Hematopoietic multipotent progenitor cell treated with erythropoietin and hydrocortisone succinate and interleukin-3 and kit ligand, for 15 days (in vitro differentiated cells): ENCODE measurements at regions not wholly inside any gene's neighbourhood (a gene's known extent, or its start where the extent isn't known, plus 50 kb on each side); places are given as distances from the start of the nearest gene placed in this dataset.

ENCODE experiments used
- DNase-seq: peaks from one replicate; pipeline ENCODE4 v3.0.0-alpha.2; 2015; ENCODE audit warnings: low spot score

DNA sequence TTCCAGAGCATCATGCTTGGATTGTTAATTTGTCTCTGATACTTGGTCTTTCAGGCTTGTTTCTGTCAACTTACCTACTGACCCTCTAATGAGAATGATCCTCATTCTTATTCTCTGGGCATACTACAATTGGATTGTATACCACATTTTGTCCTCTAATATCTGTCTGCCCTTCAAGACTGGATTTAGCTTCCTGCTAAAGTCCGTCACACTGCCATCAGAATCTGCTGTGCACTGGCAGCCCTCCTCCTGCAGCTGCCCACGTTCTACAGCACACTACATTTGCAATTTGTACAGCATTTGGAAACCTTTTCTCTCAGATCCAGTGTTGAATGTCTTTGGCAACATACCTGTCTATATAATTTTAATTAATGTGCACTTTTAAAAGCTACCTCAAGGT, 183.1 kb downstream of the ZNF330 start:
- DNase-seq: no peak

GRCh38 chr4:141406237-141406636, 185.5 kb downstream of the ZNF330 start:
- DNase-seq: no peak

DNA sequence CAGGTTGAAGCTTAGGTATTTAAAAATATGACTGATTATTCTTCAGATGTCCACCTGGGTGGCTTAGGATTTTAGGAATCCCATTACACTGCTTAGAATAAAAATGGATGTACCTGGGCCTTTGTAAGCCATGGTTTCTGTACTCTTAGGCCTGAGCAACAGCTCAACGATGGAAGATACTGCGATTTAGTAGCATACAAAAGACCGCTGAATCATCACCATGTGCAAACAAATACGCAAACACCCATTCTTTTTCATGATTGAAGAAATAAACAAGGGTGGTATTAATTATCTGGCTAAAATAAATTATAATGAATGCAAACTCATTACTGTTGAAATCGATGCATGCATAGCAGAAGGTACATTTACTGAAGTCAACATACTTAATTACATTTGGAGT, 188.9 kb downstream of the ZNF330 start:
- DNase-seq: no peak

DNA sequence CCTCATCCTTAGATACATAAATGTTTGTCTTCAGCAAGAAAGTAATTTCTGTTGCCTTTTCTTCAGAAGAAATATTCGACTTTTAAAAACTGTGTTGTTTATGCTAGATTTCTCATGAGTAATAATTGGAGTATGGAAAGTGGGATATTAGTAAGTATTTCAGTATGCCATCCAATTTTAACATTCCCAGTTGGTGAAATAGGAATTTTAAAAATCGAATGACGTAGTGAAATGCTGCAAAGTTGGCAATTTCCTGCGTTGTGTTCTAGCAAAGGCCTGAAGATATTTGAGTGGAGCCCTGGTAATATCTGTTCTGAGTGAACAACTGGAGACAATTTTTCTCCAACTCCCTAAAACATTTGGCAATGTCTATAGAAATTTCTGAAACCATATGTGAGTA, 190.1 kb downstream of the ZNF330 start:
- no peak for DNase-seq

DNA sequence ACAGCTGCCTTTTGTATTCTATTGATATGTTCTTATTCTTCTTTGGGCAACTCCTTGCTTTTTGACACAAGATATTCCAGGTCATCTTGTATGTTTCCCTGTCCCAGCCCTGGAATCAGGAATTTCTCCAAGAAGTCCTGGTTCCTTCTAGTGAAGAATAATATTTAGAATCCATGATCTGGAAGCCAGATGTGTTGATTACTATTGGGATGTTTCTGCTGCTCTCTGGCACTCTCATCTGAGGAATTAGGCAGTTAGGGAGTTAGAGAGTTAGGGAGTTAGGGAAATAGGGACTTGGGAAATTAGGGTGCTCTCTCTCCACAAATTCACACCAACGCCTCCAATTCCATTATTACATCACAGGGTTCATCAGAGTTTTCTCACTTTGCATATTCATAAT, 191.2 kb downstream of the ZNF330 start:
- DNase-seq: no peak

DNA sequence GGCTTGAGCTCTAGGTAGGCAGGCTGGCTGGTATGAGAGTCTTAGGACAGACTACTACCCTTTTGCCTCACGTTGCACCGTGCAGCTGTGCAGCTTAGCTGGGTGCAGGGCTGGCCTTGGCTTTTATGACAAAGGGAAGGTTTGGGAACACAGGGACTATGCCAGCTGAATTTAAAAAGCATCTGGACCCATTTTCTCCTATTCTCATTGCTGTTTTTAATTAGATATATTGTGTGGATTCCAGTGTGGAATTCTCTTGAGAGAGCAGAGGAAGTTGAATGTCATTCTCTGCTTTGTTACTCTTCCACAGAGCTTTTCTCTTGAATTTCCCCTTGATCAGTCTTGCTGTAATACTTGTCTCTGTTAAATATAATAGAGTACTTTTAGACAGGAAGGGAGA, 192.7 kb downstream of the ZNF330 start:
- no peak for DNase-seq

DNA sequence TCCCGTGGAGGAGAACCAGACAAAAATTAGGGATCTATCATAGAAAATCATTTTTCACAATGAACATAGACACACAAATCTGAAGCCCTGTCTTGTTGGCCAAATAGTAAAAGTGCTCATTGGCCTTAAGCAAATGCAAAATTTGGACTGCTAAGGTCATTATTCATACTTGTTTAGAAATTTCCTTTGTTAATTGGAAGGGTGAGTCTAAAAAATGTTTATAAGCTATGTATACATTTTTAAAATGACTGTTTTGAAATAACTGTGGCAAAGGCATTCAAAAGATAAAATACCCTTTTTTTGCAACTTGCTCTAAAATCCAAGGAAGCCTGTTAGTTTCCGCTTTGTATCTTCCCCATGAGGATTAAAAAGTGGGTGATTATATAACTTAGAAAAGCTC, 195.0 kb downstream of the ZNF330 start:
- no peak for DNase-seq

DNA sequence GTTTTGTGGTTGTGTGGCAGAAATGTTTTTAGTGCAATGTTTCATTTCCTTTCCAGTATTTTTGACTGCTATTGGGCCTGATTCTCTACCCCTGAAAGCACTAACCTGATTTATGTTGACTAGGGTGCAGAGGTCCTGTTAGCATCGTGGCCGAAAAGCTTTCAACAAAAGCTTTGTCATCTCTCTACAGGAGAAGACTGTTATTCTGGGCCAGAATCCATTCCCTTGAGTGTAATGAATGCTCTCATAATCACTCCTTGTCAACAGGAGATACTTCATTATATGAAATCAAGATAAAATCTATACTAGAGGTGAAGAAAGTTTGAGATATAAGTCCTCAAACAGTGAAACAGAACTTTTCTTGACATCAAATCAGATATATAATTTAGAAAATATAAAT, 195.5 kb downstream of the ZNF330 start:
- no peak for DNase-seq

DNA sequence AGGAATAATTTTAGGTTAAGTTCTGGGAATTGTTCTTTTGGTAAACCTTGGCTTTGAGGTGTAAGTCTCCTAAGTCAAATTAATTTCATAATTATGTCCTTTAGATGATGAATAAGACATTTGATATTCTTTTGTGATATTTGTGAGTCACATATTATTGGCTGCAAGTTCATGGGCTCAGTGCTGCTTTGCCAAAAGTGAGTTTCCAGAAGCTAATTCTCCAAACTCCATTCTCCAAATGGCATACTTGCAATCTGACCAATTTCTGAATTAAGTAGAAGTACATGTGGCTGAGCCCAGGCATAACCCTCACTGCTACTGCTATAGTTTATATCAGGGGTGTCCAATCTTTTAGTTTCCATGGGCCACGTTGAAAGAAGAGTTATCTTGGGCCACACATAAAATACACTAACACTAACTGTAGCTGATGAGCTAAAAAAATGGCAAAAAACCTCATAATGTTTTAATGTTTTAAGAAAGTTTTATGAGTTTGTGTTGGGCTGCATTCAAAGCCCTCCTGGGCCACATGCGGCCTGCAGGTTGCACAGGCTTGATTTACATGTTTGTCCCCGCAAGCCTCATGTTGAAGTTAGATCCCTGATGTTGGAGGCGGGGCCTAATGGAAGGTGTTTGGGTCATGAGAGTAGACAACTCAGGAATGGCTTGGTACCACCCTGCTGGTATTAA, 196.1 kb downstream of the ZNF330 start:
- DNase-seq: no peak

DNA sequence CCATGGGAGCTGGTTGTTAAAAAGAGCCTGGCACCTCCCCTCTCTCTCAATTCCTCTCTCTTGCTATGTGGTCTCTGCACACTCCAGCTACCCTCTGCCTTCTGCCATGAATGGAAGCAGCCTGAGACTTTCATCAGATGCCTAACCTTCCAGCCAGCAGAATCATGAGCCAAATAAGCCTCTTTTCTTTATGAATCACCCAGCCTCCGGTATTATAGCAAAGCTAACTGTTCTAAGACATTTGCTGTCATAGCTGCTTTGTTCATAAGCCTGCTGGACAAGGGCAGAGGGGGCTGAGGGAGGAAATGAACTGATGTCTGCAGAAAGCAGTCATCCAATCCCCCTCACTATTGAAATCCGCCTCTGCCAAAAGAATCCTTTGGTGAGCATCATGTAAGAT, 196.7 kb downstream of the ZNF330 start:
- DNase-seq: no peak

- DNase-seq: no peak
Observed at GRCh38 chr4:141425124-141425523, 204.4 kb downstream of the ZNF330 start.

DNA sequence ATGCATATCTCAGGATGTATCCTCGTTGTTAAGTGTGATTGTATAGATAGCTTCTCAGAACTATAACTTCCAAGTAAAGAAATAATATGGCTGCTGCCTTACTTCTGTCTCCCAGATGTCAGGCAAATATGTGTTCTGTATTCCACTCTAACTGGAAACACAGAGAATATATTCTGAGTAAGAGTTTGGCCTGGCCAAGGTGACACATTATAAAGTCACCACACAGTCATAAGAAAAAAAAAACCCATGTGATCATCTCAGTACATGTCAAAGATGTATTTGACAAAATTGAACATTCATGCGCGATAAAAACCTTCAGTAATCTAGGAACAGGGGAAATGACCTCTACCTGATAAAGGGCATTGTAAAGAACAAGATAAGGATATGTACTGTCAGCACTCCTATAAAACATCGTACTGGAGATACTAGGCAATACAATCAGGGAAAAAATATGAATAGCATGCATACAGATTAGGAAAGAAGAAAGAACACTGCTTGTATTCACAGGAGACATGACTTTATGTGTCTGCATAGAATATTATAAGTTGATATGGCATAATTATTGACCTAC, 207.1 kb downstream of the ZNF330 start:
- no peak for DNase-seq

DNA sequence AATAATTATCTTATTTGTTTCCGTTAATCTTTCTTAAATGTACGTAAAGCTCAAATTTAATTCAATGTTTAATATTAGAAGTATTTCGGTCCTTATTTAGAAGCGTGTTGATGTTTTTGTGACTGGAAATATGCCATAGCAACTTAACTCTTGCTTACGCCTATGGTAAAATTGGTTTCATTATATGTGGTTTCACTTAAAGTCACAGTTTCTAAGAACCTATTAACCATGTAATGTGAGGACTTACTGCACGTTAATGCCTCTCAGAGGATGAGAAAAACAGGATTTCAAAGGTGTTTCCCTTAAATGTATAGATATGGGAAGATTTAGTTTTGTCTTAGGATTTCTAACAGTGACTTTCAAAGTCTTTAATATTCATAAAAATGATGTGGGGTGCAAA, 206.4 kb upstream of the IL15 start:
- DNase-seq: no peak

DNA sequence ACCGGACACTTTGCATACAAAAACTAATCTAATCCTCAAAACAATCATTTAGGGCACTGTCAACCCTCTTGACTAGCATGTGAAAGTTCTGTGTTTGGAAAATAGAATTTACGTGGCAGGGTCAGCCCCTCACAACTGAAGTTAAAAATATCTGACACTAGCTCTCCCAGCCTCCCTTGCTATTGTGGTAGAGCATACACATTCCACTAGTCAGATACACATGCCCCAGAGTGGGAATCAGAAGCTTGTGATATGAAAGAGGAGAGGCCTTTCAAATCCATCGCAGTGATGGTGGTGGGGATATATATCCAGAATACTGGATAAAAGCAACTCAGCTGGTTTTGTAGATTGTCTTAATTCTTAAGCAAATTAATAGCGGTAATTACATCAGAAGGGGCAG, 205.7 kb upstream of the IL15 start:
- no peak for DNase-seq

GRCh38 chr4:141432000-141432712, 204.2 kb upstream of the IL15 start:
- no peak for DNase-seq

DNA sequence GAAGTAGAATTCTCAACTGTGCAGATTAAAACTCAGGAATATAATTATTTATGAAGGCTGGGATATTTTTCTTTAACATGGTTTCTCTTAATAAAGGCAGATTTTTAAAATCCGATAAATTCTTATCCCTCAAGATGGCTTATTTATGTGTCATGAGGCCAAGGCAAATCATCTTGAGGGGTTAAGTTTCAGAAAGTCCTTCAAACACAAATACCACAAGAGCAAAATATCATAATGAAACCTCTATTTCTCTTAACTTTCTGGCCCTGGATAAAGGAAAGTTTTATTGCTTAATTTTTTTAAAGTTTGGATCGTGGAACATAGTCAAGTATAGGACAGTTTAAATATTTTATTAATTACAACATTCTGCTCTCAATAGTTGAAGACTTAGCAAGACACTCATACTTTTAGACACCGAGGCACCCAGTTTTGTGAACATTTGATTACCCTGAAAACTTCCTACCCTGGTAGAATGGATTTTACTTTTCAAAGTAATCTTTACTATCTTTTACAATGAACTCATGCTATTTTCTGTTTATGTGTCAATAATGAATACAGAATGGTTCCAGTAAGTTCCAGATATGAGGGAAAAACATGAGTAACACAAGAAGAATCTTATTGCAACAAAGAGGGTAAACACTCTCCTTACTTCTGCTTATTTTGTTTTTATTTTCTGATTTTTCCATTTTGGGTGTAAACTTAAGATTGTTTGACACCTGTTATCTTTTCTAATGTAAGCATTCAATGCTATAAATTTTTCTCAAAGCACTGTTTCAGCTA, 200.7 kb upstream of the IL15 start:
- no peak for DNase-seq

GRCh38 chr4:141439223-141439622, 197.2 kb upstream of the IL15 start:
- no peak for DNase-seq

DNA sequence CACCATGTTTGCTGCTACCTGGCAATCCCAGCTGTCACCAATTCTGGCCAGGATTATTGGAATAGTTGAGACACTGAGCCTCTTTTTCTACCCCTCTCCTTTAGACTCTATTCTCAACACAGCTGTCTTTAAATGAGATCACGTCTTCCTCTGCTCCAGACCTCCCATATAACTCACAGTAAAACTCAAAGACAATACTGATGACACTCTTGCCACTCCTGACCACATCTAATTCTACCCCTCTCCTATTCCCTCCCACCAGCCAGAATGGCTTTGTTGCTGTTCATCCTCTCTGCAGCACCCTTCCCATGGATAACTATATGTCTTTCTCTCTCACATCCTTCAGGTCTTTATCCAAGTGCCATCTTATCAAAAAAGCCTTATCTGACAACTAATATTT, 188.6 kb upstream of the IL15 start:
- DNase-seq: no peak

- DNase-seq: no peak
Observed at GRCh38 chr4:141448490-141448889, 187.9 kb upstream of the IL15 start.

DNA sequence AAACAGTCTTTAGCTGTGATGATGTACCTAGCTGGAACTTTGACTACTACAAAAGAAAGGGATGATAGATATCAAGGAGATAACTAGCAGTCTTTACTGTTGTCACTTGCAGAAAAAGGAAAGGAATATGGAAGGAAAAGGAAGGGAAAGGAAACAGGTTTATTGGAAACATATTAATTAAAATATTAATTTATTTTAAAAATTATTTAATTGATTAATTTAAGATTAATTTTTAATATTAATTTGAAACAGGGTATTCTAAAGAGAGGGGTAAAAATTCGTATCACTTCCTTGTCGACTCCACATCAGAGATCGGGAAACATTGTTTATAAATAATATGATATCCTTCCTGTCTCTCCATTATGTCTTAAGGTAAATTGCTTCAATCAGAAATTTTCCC, 186.5 kb upstream of the IL15 start:
- no peak for DNase-seq

DNA sequence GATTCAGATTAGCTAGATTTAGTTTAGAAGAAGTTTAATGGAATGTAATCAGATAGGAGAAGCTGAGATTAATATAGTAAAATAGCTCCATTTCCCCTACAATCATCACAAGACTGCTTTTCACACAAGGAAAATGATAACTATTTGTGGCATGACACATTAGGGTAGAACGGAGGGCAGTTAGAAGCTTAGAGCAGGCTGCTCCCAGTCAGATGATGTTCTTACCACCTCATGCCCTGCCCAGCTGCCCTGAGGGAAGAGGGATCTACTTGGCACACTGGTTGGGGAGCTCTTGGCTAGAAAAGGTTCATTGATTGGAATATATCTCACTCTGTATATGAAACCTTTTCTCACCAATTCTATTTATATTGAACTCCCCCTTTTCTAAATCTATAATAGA, 180.7 kb upstream of the IL15 start:
- no peak for DNase-seq

DNA sequence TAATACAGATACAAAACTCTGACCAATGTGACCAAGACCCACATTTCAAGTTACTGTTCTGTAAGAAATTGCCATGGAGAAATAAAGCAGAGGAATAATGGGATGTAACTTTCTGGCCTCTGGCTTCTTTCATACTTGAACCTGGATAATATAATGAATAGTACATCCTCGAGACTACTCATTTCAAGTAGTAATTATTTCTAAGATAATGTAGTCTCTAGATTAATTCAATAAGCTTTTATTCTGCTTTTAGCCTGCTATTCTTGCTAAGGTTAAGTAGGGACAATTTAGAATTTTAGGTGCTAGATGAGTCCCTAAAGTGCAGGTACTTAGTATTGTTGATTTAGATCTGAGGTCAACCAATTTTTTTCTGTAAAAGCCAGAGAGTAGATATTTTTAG, 178.7 kb upstream of the IL15 start:
- DNase-seq: no peak

DNA sequence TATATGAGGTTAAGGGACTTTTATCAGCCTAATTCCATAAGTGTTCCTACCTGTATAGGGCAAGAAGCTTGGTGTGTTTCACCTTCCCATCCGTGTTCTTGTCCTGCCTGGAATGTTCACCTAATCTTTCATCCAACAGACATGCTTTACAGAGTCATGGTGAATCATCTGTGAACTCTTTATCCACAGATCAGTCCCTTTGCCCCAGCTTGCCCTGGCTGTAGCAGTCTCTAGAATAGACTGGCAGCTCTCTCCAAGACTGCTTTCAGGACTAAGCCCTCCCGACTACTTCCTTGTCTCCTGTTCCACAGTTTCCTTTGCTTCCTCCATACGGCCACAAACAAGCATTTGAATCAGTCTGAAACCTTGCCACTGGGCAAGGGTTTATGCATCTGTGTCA, 177.9 kb upstream of the IL15 start:
- no peak for DNase-seq
